ENCODE measurements at regions not wholly inside any gene's neighbourhood (a gene's known extent, or its start where the extent isn't known, plus 50 kb on each side); places are given as distances from the start of the nearest gene placed in this dataset.

DNA sequence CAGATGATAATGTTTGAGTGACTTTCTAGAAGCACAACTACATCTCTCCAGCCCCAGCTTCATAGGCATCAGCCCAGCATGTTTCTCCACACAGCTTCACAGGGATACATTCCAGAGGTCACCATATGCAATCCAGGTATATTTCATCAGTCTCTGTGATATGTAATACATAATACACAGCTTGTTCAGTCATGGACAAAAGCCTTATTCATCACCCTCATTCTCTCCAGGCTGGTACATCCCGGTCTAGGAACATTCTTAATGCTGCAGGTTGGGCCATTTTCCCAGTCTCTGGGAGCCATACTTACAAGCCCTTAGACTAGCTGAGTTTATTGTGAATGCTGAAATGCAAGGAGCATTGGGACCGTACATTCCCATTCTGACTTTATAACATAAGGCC, 169.4 kb downstream of the TMEM200A start:
- TF ChIP-seq, protein P1, sequence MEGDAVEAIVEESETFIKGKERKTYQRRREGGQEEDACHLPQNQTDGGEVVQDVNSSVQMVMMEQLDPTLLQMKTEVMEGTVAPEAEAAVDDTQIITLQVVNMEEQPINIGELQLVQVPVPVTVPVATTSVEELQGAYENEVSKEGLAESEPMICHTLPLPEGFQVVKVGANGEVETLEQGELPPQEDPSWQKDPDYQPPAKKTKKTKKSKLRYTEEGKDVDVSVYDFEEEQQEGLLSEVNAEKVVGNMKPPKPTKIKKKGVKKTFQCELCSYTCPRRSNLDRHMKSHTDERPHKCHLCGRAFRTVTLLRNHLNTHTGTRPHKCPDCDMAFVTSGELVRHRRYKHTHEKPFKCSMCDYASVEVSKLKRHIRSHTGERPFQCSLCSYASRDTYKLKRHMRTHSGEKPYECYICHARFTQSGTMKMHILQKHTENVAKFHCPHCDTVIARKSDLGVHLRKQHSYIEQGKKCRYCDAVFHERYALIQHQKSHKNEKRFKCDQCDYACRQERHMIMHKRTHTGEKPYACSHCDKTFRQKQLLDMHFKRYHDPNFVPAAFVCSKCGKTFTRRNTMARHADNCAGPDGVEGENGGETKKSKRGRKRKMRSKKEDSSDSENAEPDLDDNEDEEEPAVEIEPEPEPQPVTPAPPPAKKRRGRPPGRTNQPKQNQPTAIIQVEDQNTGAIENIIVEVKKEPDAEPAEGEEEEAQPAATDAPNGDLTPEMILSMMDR (IDR thresholded peaks at IDR 0.05), result no peak
- no peak for TF ChIP-seq POLR2A (IDR thresholded peaks at IDR 0.05)
